ENCODE measurements at regions not wholly inside any gene's neighbourhood (a gene's known extent, or its start where the extent isn't known, plus 50 kb on each side); places are given as distances from the start of the nearest gene placed in this dataset.
"Not testable (repeated sequence)": the region's sequence is repeated elsewhere in the genome, so short reads cannot be mapped to it uniquely, and the experiment has no call there.

- DNase-seq, result no peak
These were observed 324.2 kb upstream of the RGPD4 start for GRCh38 chr2:107502539-107502938.

DNA sequence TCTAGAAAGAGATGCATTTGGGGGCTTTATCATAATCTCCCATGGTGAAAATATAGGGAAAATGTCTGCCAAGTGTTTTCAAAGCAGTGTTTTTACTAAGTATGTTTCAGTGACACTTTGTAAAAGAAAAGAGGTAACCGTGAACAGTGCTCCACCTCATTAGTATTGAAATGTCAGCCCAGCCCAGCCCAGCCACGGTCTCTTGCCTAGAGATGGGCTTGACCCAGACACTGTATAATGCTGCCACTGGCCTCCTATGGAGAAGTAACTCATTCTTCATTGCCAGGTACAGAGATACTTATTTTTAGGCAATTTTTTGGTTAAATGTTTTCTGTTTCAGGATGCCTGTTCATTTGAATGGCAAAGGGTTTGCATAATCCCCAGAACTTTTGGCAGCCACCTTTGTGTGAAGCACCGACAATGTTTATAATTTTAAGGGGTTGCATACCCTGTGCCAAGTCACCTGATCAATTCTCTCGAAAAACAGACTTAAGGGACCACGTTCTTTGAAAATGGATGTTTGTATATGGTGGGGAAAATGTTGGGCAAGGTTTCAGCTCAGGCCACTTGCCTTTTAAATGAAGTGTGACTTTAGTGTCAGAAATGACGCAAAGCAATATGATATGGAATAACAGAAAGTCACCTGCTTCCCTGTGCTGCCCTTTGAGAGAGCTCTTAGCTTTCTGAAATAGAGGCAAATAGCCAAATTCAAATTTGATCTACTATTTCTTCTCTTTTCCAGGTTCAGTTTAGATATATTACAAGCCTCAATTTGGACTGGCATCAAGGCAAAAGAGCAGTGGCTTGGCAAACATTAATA, 314.5 kb upstream of the RGPD4 start:
- DNase-seq, result no peak

DNA sequence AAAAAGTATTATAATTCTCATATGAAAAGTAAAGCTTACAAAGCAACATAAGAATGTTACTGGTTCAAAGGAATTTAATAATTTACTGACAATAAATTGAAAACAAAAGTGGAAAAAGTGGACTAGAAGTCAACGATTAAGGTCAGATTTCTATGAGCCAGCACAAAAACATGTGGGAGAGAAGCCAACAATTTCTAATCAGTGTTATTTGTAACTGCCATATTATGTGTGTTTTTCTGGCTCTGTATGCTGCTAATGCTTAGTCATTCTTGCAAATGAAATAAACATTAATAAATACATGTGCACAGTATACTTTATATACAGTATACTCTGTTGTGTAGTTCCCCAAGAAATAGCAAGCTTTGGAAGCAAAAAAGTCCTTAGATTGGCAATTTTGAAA, 301.3 kb upstream of the RGPD4 start:
- DNase-seq, result no peak

DNA sequence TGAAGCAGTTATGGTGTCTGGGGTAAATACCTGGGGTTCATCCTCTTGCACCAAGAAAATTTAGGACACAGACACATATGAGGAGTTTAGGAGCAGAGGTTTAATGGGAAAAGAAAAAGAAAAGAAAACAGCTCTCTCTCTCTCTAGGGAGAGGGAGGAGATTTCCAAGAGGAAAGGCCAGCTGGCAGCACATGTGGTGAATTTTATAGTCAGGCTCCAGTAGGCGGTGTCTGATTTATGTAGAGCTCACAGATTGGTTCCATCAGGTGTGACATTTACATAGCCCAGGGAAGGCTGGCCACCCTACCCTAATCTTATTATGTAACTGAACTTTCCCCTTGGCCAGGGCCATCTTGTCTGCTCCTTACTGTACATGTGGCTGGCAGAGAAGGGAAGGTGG, 297.5 kb upstream of the RGPD4 start:
- DNase-seq, result no peak

DNA sequence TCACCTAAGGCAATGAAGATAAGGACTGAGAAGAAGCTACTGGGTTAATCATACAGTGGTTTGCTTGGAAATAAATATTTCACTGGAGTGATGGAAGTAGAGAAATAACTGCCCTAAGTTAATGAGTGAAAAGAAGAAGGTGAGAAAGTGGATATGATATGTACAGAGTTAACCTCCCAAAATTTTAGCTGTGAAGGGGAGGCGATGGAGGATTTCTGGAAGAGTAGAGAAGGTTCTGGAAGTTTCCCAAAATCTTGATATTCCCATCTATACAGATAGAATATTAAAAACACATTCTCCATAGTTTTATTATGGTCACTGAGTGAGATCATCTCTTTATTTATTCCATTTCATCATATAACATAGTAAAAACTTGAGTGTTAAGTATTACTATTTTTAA, 296.6 kb upstream of the RGPD4 start:
- no peak for DNase-seq

DNA sequence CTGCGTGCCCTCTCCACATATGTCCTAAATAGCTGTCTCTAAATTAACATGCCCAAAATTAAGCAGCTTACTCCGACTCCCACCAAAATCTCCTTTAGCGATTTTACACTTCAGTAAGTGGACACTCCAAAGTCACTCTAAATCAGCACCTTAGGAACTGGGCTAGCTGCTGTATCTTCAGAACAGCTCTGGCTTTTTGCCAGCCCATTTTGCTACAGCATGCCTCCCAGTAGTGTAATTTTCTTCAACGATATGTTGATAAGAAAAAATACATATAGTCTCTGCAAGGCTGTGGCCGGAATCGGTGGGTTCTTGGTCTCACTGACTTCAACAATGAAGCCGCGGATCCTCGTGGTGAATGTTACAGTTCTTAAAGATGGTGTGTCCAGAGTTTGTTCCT, 291.8 kb upstream of the RGPD4 start:
- DNase-seq, result no peak

- DNase-seq, result not testable (repeated sequence)
These were observed 290.6 kb upstream of the RGPD4 start for GRCh38 chr2:107535905-107536689.

DNA sequence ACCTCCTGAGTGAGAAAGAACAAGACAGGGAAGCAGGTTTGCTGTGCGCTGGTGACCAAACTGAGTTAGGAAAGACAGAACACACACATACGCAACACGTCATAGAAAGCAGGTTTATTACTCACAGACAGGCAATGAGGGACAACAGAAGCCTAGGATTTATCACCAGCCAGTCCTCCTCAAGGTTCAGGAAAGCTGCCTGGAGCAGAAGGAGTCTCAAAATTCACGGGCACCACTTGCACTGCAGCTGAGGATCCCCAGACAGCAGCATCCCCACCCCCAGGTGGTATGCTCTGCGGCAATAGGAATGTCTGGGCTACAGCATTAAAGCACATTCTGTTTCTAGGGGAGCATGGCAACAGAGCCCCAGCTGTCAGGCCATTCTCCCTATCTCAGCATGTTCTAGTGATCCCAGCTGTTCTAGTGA, 284.4 kb upstream of the RGPD4 start:
- DNase-seq, result no peak

GRCh38 chr2:107543793-107544192, 282.9 kb upstream of the RGPD4 start:
- no peak for DNase-seq

GRCh38 chr2:107545066-107545465, 281.6 kb upstream of the RGPD4 start:
- DNase-seq, result no peak

GRCh38 chr2:107545851-107546250, 280.8 kb upstream of the RGPD4 start:
- DNase-seq, result no peak

- no peak for DNase-seq
These were observed 278.5 kb upstream of the RGPD4 start for GRCh38 chr2:107548216-107548615.

GRCh38 chr2:107553046-107553445, 273.6 kb upstream of the RGPD4 start:
- no peak for DNase-seq

DNA sequence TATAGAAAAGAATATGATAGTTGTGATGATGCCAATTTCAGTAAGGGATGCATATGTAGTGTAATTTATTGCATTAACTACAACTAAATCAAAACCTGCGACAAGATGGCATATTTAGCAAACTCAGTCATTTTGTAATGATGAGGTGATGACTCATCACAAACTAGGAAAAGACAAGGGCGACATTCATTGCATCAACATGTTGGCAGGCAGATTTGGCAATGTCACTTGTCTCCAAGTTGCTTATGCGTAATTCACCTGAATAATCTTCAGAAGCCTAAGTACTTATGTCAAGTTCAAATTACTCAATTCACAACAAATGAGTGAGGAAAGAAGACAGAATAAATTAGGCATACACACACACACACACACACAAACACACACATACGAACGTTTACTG, 273.2 kb upstream of the RGPD4 start:
- DNase-seq, result no peak

GRCh38 chr2:107556038-107556627, 270.6 kb upstream of the RGPD4 start:
- DNase-seq, result no peak

DNA sequence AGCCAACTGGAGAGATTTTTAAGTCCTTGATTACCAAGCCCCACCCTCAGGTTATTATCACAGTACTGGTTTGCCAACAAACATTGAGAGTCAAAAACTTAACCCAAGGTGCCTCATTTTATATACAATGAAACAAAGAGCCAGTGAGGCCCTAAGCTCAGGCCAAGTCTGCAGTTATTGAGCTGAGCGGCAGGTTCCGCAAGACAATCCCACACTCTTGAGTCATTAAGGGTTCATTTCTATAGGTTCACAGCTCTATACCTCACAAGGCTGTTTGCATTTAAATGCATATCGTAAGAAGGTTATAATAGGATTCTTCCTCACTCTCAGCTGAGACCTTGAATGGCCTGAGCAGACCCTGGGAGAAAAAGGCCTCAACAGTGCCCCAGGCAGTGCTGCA, 268.4 kb upstream of the RGPD4 start:
- no peak for DNase-seq

DNA sequence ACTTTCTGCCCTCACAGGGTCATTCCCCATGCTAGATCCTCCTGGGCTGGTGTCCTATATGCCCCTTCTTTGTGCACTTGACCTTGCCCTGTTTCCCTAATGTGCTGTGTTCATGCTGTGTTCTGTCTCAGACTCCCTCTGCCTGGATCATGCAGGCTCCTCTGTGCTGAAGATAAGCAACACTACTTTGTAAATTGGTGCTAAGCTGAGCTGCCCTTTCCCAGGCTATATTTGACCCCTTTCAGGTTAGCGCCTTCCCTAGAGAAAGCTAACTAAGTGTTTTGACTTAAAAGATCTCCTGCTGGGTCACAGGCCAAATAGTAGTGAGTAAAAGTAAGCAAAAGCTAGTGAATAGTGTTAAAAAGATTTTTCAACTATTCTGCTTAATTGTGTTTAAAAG, 257.2 kb upstream of the RGPD4 start:
- DNase-seq, result no peak

DNA sequence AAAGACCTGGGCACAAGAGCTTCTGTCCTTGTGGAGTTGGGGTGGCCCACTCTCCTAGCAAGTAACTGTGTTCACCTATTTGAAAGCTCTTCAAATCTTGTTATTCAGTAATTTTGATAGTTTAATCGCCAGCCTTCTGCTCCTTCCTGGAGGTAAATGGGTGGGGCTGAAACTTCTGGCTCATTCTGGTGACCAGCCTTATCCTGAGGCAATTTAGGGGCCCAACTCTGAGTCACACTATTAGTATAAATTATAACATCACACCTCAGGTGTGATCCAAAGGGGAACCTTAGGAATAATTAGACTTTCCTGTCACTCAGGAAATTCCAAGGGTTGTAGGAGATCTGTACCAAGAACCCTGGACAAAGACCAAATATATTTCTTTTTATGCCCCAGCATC, 255.8 kb upstream of the RGPD4 start:
- no peak for DNase-seq

- peak; percentile 5 for DNase-seq
These were observed 253.8 kb upstream of the RGPD4 start for GRCh38 chr2:107572890-107573289.

- DNase-seq, result no peak
These were observed 249.7 kb upstream of the RGPD4 start for GRCh38 chr2:107576991-107577390.

GRCh38 chr2:107582487-107582886, 244.2 kb upstream of the RGPD4 start:
- no peak for DNase-seq

- DNase-seq, result no peak
These were observed 242.1 kb upstream of the RGPD4 start for GRCh38 chr2:107584577-107584976.

DNA sequence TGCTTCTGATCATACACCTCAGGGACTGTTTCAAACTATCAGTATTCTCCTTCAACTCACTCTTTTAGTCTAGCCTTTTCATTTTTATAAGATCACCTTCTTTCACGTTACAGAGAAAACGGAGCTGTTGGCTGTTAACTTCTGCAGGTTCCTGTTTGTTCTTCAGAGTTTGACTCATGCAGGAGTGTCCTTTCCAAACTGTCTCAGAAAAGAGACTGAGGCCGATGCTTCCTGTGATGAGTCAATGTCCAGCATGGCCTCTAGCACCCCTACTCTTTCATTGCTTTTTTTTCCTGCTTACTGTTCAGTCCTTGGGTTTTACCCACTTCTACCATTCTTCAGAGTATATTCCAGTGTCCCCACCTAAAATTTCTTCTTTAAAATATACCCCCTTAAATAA, 240.8 kb upstream of the RGPD4 start:
- DNase-seq, result no peak

DNA sequence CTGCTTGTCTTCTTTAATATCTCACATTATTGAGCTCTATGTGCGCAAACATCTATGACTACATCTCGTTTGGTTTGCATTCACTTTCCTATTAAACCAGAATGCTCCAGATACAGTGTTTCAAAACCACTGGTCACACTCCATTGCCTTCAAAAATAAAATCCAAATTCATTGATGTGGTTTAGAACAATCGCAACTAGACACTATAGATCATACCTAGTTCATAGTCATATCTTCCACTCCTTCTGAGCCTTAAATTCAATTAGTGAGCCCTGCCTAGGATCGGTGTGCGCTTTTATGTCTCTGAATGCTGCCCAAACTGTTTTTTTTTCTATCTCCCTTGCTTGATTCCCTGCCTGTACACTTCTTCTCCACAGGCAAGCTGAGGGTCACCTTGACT, 238.5 kb upstream of the RGPD4 start:
- DNase-seq, result no peak

Data from NCI-H1048 (cell line).